ENCODE measurements at regions not wholly inside any gene's neighbourhood (a gene's known extent, or its start where the extent isn't known, plus 50 kb on each side); places are given as distances from the start of the nearest gene placed in this dataset.

- Histone ChIP-seq H3K27me3 (ENCODE audit: control insufficient read depth, insufficient read depth, low read length) (no peaks in the 10 kb centered on the region), H3K4me3 (ENCODE audit: low read depth, low read length) (no peak overlapping the region), H3K36me3 (ENCODE audit: control insufficient read depth, insufficient read depth, low read length) (no peaks in the 10 kb centered on the region)
- TF ChIP-seq CTCF (IDR thresholded peaks at IDR 0.05; ENCODE audit: insufficient read depth, low read length, severe bottlenecking): no peak
- DNase-seq (ENCODE audit: low read depth): no peak
- no peak for FAIRE-seq
Observed at GRCh38 chr6:54778731-54779130, 67.8 kb upstream of the FAM83B start.

GRCh38 chr6:54784011-54784410 lies 62.6 kb upstream of the FAM83B start:
- no peak for TF ChIP-seq CTCF (IDR thresholded peaks at IDR 0.05; ENCODE audit: insufficient read depth, low read length, severe bottlenecking)
- Histone ChIP-seq H3K36me3 (ENCODE audit: control insufficient read depth, insufficient read depth, low read length) (no peaks in the 10 kb centered on the region), H3K4me3 (ENCODE audit: low read depth, low read length) (no peak overlapping the region), H3K27me3 (ENCODE audit: control insufficient read depth, insufficient read depth, low read length) (no peaks in the 10 kb centered on the region)
- no peak for DNase-seq (ENCODE audit: low read depth)
- FAIRE-seq: no peak

- no peak for FAIRE-seq
- Histone ChIP-seq H3K27me3 (ENCODE audit: control insufficient read depth, insufficient read depth, low read length) (no peaks in the 10 kb centered on the region), H3K4me3 (ENCODE audit: low read depth, low read length) (no peak overlapping the region), H3K36me3 (ENCODE audit: control insufficient read depth, insufficient read depth, low read length) (no peaks in the 10 kb centered on the region)
- no peak for DNase-seq (ENCODE audit: low read depth)
- no peak for TF ChIP-seq CTCF (IDR thresholded peaks at IDR 0.05; ENCODE audit: insufficient read depth, low read length, severe bottlenecking)
Observed at GRCh38 chr6:54786154-54786553, 60.4 kb upstream of the FAM83B start.

GRCh38 chr6:54787825-54788224 lies 58.7 kb upstream of the FAM83B start:
- TF ChIP-seq CTCF (IDR thresholded peaks at IDR 0.05; ENCODE audit: insufficient read depth, low read length, severe bottlenecking): no peak
- FAIRE-seq: no peak
- Histone ChIP-seq H3K27me3 (ENCODE audit: control insufficient read depth, insufficient read depth, low read length) (no peaks in the 10 kb centered on the region), H3K4me3 (ENCODE audit: low read depth, low read length) (no peak overlapping the region), H3K36me3 (ENCODE audit: control insufficient read depth, insufficient read depth, low read length) (no peaks in the 10 kb centered on the region)
- no peak for DNase-seq (ENCODE audit: low read depth)

Data from bronchial epithelial cell (primary cell).